ENCODE measurements at regions not wholly inside any gene's neighbourhood (a gene's known extent, or its start where the extent isn't known, plus 50 kb on each side); places are given as distances from the start of the nearest gene placed in this dataset.

GRCh38 chr1:36576551-36577110, 93.9 kb upstream of the CSF3R start:
- no peak for DNase-seq (ENCODE audit: low spot score)

DNA sequence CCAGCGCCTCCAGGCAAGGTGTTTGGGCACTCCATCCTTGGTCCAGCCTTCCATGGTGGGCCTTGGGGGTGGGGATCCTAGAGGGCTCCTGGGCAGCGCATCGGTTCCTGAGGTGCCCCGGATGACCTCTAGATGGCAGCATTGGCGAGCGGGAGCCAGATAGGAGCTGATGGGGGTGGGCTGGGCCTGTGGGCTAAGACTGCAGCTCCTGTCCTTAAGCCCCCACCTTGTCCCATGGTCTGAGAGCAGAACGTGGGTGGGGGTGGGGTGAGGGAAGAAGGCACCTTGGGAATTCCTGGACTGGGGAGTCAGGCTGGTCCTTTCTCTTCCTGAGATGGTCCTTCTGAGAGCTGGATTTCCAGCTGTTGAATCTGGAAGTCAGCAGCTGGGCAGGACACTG, 93.4 kb upstream of the CSF3R start:
- DNase-seq (ENCODE audit: low spot score) = peak; percentile 87

DNA sequence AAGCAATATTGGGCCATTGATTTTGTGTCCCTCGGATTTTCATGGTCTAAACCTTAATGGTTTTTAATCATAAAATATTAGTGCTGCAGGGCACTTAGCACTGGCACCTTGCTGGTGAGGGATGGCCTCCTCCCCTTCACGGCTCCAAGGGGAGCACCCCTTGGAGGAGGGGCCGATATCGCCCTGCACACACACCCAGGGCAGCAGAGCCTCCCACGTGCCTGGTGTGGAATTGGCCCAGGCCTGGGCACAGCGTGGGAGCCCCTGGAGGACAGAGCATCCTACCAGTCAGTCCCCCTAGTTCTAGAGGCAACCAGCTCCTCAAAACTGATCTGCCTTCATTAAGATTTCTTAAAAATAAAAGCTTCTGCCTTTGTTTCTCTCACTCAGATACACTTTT, 90.7 kb upstream of the CSF3R start:
- no peak for DNase-seq (ENCODE audit: low spot score)

- DNase-seq (ENCODE audit: low spot score) = no peak
These were observed 90.2 kb upstream of the CSF3R start for GRCh38 chr1:36572906-36573305.

DNA sequence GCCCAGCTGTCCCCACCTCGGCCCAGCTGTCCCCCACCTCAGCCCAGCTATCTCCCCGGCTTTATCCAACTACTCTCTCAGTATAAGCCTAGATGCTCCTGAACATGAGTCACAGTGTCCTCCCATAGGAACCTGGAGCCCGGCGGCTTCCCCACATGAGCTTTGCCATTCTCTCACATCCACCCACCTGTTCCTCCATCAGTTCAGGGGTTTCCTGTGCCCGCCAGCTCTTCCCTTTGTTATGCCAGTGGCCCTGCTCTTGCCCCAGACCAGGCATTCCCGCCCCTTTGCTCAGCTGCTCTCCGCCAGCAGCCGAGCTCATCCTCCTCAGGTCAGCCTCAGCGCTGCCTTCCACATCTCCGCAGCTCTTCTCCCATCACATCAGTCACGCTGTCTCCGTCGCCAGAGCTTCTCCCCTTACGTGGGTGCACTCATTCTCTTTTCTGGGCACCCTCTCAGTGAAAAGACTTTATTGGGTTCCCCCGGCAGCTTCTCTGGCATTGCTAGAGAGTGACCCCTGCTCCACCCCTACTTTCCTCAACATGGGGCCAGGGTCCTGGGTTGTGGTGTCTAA, 89.5 kb upstream of the CSF3R start:
- DNase-seq (ENCODE audit: low spot score) = no peak

DNA sequence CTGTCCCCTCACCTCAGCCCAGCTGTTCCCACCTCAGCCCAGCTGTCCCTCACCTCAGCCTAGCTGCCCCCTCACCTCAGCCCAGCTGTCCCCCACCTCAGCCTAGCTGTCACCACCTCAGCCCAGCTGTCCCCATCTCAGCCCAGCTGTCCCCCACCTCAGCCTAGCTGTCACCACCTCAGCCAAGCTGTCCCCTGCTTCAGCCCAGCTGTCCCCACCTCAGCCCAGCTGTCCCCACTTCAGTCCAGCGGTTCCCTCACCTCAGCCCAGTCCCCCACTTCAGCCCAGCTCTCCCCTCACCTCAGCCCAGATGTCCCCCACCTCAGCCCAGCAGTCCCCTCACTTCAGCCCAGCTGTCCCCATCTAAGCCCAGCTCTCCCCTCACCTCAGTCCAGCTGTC, 88.4 kb upstream of the CSF3R start:
- no peak for DNase-seq (ENCODE audit: low spot score)

GRCh38 chr1:36570478-36571060, 87.9 kb upstream of the CSF3R start:
- DNase-seq (ENCODE audit: low spot score) = no peak

- no peak for DNase-seq (ENCODE audit: low spot score)
These were observed 87.3 kb upstream of the CSF3R start for GRCh38 chr1:36570006-36570405.

GRCh38 chr1:36567601-36568341, 85.1 kb upstream of the CSF3R start:
- no peak for DNase-seq (ENCODE audit: low spot score)

DNA sequence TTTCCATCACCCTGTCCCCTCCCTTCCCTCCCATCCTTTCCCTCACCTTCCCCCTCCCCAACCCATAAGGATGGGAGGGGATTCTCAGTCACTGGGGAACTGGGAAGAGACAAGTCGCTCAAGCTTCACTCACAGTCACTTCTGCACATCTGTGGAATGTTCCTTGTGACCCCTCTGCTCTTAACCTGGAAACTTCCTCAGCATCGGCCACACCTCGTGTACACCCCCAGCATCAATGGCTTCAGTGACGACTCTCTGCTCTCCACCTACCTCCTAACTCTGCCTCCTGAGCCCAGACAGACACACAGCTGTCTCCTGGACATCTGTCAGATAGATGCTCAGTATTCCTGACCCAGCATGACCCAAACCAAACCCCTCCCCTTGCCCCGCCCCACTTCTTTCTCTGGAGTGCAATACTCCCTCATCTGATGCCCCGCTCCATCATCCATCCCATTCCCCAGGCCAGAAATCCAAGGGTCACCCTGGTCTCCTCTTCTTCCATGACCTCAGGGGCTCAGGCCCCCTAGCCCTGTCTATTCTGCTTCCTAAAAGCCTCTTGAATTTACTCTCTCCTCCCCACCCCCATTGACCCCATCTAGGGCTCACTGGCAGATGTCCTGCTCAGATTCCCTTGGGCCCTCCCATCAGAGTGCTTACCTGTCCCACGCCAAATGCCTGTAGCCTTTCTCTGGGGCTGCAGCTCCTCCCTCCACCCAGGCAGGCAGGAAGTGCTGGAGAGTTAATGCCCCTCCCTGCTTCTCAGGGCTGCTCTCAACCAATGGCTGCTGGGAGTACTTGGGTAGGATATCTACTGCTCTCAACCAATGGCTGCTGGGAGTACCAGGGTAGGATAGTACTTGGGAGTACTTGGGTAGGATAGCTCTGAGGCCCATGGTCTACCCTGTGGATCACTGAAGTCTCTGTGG, 83.1 kb upstream of the CSF3R start:
- no peak for DNase-seq (ENCODE audit: low spot score)

DNA sequence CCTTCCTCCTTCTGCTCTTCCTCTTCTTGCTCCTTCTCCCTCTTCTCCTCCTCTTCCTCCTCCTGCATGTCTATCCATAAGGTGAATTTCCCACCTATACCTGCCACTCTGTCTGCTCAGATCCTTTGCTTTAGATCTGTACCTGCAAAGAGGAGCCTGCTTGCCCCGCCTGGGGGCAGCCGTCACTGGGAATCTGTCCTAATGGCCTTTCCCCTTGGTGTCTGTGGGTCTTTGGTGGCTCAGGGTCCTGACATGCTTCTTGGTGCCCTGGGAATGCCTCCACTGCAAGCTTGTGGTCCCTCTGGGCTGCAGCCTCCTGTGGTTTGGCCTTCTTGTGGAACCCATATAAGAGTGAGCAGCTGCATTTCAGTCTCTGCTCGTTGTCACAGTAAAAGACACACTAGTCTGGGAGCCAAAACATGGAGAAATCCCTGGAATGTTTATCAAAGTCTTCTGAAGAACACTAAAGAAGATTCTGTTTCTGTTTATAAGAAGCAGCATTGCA, 79.5 kb upstream of the CSF3R start:
- DNase-seq (ENCODE audit: low spot score) = no peak

DNA sequence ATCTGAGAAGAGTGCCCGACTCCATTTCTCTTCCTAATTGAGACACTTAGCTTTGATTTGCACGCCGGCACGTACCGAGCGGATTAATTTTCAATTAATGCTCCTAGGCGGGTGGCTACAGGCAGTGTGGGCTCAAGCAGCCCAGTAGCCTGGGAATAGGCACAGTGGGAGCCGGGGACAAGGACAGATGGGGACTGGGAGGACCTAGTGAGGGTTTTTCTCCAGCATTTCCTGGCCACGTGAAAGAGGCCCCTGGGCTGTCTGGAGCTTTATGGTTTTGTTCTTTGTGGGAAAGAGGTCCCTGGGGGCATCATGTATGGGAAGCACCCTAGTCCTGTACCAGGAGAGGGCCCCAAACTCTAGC, 78.6 kb upstream of the CSF3R start:
- DNase-seq (ENCODE audit: low spot score) = no peak

GRCh38 chr1:36560621-36561360, 78.1 kb upstream of the CSF3R start:
- DNase-seq (ENCODE audit: low spot score) = no peak

- DNase-seq (ENCODE audit: low spot score) = no peak
These were observed 77.5 kb upstream of the CSF3R start for GRCh38 chr1:36560177-36560576.

DNA sequence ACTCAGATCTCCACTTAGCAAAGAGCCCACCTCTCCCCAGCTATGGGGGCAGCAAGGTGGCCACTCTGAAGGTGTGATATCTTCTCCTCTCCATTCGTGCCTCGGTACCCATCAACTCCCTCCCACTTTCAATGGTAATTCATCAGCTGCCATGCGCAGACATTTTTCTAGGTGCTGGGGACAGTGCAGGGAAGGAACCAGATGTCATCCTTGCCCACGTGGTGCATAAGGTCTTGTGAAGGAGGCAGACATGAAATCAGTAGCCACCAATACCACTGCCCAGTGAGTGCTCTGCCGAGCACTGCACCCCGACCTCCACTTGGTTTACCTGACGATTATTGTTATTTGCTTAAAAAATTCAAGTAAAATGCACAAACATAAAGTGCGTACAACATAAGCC, 76.3 kb upstream of the CSF3R start:
- DNase-seq (ENCODE audit: low spot score) = no peak

GRCh38 chr1:36557041-36558000, 74.6 kb upstream of the CSF3R start:
- no peak for DNase-seq (ENCODE audit: low spot score)

DNA sequence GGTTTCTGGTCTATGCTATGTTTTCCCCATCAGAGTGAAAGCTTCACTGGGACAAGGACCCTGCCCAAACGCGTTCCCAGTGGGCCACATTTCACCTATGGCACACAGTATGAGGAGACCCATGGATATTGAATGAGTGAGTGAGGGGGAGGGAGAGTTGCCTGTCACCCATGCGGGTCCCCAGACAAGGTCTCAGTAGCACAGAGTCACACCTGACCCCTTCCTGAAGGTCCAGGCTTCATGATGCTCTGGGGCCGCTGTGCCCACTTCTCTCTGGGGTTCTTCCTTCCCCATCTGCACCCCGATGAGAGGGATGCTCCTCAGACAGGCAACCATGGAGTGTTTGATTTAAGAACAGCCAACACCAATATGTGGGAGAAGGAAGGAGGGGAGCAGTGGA, 72.3 kb upstream of the CSF3R start:
- DNase-seq (ENCODE audit: low spot score) = no peak

- DNase-seq (ENCODE audit: low spot score) = no peak
These were observed 71.6 kb upstream of the CSF3R start for GRCh38 chr1:36554323-36554628.

DNA sequence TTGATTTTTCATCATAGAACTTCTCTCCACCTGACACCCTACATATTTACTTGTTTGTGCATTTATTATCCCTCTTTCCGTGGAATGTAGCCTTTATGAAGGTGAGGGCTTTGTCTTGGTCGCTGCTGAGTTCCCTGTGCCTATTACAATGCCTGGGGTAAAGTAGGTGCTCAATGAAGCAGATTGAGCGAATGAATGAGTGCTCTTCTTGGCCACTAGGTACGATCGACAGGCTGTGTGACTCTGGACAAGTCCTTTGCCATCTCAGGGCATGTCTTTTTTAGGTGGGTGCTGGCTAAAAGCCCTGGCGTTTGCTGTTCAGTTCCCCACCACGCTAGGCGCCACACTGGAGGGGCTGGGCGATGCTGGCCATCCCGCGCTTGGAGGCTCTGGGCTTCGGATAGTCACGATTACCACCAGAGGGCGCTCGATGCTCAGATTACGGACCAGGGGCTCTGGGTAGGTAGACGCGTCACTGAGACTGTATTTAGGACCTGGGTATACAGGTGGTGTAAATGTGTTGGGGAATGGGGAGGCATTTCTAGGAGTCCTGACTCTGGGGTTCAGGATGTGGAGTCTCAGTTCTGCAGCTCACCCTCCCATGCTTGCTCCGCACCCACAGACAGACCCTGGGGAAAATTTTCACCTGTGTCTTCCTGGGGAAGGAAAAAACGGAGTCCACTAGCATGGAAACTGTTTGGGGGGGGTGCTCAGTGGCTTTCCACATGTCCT, 71.0 kb upstream of the CSF3R start:
- peak; percentile 74 for DNase-seq (ENCODE audit: low spot score)
